Stimulated activated CD4-positive, alpha-beta T cell treated with anti-CD3 and anti-CD28 coated beads, Interleukin-12 subunit alpha, Interleukin-12 subunit beta, amount 100 ng/mL, for 48 hours (primary cell): ENCODE measurements at regions not wholly inside any gene's neighbourhood (a gene's known extent, or its start where the extent isn't known, plus 50 kb on each side); places are given as distances from the start of the nearest gene placed in this dataset.

Source experiments
- DNase-seq, 3 donors: peaks; one replicate each; pipeline ENCODE4 v3.0.0-alpha.2; 2020; ENCODE audit warnings: low read depth in 2 of 3, low spot score in 1 of 3

- DNase-seq = no peak
Measured at GRCh38 chr13:50592412-50593155, 250.9 kb downstream of the DLEU7 start.

GRCh38 chr13:50593207-50593606 lies 250.3 kb downstream of the DLEU7 start:
- no peak for DNase-seq

GRCh38 chr13:50594276-50595051 lies 249.0 kb downstream of the DLEU7 start:
- DNase-seq = peak in 2 of 3 donors; percentile 5 to 36

DNA sequence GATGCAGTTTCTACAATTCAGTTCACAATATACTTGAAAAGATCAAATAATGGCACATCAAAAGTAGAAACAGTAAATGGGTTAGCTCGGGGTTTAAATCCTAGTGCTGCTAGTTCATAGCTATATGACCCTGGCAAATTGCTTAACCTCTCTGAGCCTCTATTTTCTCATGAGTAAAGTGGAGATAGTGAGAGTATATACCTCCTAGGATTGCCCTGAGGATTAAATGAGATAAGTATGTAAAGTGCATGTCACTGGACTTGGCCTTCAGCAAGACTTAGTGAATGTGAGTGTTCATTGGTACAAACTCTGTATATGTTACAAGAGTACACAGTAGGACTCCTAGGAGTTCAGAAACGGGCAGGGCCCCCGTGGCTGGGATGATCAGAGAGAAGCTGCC lies 248.3 kb downstream of the DLEU7 start:
- DNase-seq = no peak

- DNase-seq = no peak
Measured at GRCh38 chr13:50596156-50596555, 247.3 kb downstream of the DLEU7 start.

- DNase-seq = no peak
Measured at GRCh38 chr13:50596776-50597203, 246.7 kb downstream of the DLEU7 start.

DNA sequence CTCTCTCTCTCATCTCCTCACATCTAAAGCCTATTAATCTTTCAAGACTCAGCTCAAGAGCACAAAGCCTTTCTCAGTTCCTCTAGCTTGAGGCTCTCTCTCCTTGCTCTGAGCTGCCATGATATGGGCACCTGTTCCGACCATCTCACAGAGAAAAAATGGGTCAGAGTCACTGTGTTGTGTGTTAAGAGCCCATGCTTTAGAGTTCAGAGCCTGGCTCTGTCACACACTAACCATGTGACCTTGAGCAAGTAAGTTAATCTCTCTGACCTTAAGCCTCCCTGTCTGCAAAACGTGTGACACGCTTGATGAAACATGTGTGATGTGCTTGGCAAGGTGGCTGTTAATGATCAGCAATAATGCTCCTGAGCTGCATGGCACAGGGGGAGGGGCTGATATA lies 245.2 kb downstream of the DLEU7 start:
- no peak for DNase-seq

GRCh38 chr13:50599046-50599445 lies 244.4 kb downstream of the DLEU7 start:
- DNase-seq = no peak

DNA sequence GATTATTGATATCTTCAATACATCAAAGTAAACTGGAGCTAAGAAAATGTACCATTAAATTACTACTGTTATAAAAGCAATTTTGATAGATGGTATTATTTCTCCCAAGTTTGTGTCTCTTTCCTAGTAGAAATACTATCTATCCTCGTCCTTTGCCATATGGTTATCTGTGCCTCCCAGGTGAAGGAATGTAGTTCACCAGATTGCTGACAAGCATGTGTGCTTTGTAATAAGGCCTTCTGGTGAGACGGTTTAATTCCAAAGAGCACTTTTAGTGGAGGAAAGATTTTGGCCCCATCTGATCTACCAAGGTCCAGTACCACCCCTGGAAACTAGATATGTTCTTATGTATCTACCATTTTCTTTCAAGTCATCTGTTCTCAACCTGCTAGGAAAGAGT lies 243.6 kb downstream of the DLEU7 start:
- DNase-seq = no peak

DNA sequence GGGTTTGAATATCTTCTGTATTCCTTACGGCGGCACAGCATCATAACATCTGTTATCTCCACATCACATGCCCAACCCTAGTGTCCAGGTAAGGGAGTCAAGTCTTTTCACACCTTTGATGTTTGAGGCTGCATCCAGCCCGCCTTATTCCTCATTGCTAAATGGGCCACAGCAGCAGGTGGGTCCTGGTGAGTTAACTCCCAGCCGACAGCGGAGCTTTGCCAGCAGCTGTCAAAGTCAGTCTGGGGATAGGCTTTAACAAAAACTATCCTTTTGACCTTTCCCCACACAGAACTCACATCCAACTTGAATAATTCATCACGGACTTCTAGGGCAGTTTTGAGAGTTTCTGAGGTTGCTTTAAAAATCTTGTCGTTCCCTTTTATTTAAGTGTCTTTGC lies 235.1 kb downstream of the DLEU7 start:
- no peak for DNase-seq

GRCh38 chr13:50609011-50609410 lies 234.5 kb downstream of the DLEU7 start:
- no peak for DNase-seq

- no peak for DNase-seq
Measured at GRCh38 chr13:50610238-50610637, 233.3 kb downstream of the DLEU7 start.

- no peak for DNase-seq
Measured at GRCh38 chr13:50611117-50611781, 232.2 kb downstream of the DLEU7 start.

GRCh38 chr13:50612717-50613116 lies 230.8 kb downstream of the DLEU7 start:
- no peak for DNase-seq

- no peak for DNase-seq
Measured at GRCh38 chr13:50613356-50613831, 230.1 kb downstream of the DLEU7 start.

GRCh38 chr13:50615234-50615633 lies 228.3 kb downstream of the DLEU7 start:
- DNase-seq = no peak

- no peak for DNase-seq
Measured at GRCh38 chr13:50616101-50616500, 227.4 kb downstream of the DLEU7 start.

DNA sequence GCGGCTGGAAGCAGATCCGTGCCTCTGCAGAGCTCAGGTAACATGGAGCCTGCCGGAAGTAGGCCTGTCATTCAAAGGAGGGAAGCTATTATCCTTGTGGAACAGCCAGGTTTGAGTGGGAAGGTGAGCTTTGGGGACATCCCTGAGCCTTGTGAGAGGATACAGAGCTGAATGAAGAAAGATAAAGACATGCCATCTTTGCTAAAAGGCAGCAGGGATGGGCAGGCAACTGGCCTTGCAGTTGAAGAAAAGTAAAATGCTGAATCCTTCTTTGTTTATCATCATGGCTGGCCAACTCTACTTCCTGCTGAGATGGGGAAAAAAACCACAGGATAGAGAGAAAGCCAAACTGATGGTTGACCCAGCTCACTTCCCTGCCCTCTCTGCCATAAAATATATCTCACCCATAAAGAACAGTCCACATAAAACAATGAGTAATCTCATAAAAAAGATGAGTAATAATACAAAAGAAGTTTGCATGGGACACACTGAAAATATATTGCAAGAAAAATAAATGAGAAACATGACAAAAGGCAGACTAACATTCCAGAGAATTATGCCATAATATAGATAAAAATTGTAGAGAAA lies 226.3 kb downstream of the DLEU7 start:
- DNase-seq = no peak

DNA sequence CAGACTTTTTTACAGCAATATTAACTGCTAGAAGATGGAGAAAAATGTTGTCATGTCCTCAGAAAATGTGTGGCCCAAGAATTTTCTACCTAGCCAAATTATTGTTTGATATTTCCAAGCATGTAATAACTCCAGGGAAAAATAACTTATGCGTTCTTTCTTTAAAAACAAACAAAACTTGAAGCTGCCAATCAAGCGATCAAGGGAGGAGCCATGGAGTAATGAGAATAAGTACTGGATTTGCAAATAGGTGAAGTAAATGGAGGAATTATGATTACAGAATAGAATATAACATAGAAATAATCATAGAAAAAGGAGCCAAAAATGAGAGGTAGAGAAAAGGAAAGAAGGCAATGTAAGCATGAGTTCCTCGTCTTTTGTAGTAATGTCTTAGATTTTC lies 225.3 kb downstream of the DLEU7 start:
- no peak for DNase-seq

DNA sequence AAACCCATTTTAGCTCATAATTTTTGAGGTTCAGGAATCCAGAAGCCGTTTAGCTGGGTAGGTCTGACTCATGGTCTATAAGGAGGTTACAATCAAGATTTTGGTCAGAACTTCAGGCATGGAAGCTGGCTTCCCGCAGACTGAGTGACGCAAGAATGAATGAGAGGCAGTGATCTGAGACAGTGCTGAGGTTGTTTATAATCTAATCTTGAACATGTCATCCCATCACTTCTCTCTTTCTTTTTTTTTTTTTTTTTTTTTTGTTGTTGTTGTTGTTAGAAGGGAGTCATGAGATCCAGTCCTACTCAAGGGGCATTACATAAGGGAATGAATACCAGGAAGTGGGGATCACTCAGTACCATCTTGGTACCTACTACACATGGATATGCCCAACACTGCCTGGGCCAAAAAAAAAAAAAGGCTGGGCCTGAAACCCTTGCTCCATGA lies 217.4 kb downstream of the DLEU7 start:
- DNase-seq = no peak

DNA sequence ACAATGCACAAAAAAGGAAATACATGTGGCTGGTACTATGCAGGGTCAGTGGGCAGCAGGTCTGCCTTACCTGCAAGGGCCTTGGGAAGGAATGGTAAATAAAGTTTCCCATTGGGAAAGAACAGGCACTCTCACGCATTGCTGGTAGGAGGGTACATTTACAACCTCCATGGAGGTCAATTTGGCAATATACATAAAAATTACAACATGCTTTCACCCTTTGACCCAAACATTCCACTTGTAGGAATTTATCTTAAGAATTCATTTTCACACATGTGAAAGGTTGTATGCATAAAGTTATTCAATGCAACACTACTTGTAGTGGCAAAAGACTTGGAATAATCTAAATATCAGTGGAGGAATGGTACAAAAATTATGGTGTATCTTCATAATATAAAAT lies 216.4 kb downstream of the DLEU7 start:
- DNase-seq = no peak
